SU-DHL-6 (cell line): ENCODE measurements at regions not wholly inside any gene's neighbourhood (a gene's known extent, or its start where the extent isn't known, plus 50 kb on each side); places are given as distances from the start of the nearest gene placed in this dataset.
"Not testable (repeated sequence)": the region's sequence is repeated elsewhere in the genome, so short reads cannot be mapped to it uniquely, and the experiment has no call there.

ENCODE experiments used
- H2AFZ ChIP-seq: fragments of 200-600 bp; sonication (generic); 2 replicates; pipeline ENCODE4 v1.6.1; 2014; ENCODE audit warnings: low read depth, mild to moderate bottlenecking, moderate library complexity, mixed read lengths, antibody characterized with exemption, low read length; ENCODE audit not compliant: severe bottlenecking
- H3F3A ChIP-seq: fragments of 200-600 bp; shearing (Covaris generic); 2 replicates; pipeline ENCODE4 v1.6.0; 2016; ENCODE audit warnings: antibody characterized with exemption, mild to moderate bottlenecking; ENCODE audit not compliant: insufficient read depth
- H3K27ac ChIP-seq: fragments of 200-600 bp; sonication (generic); 2 replicates; pipeline ENCODE4 v1.5.1; 2016; ENCODE audit warnings: low read depth, mild to moderate bottlenecking, low read length, moderate library complexity, mixed read lengths
- H3K27me3 ChIP-seq: fragments of 200-600 bp; sonication (generic), shearing (Covaris generic); 2 replicates; pipeline ENCODE4 v1.6.0; 2014; ENCODE audit warnings: mild to moderate bottlenecking, low read length
- H3K36me3 ChIP-seq: fragments of 200-600 bp; sonication (generic); 2 replicates; pipeline ENCODE4 v1.6.1; 2014; ENCODE audit warnings: mild to moderate bottlenecking, low read length, mixed read lengths
- H3K4me2 ChIP-seq: fragments of 300-600, 200-600 bp; shearing (Covaris generic), sonication (generic); 2 replicates; pipeline ENCODE4 v1.6.0; 2014; ENCODE audit warnings: low read length, low read depth, mild to moderate bottlenecking; ENCODE audit not compliant: poor library complexity, severe bottlenecking
- H3K4me3 ChIP-seq: fragments of 200-600 bp; sonication (generic); 2 replicates; pipeline ENCODE4 v1.5.1; 2014; ENCODE audit warnings: antibody characterized with exemption, low read length, mild to moderate bottlenecking, mixed read lengths; ENCODE audit not compliant: insufficient read depth, poor library complexity, severe bottlenecking
- H3K79me2 ChIP-seq: fragments of 200-600 bp; sonication (generic); 2 replicates; pipeline ENCODE4 v1.6.1; 2014; ENCODE audit warnings: mild to moderate bottlenecking, low read length, moderate library complexity; ENCODE audit not compliant: insufficient read depth
- H3K9ac ChIP-seq: fragments of 200-600 bp; sonication (generic); 2 replicates; pipeline ENCODE4 v1.7.0; 2014; ENCODE audit warnings: mild to moderate bottlenecking, low read length
- H3K9me2 ChIP-seq: fragments of 200-600 bp; sonication (generic); replicated peaks from 2 replicates; pipeline ENCODE4 v1.6.1; 2014; ENCODE audit warnings: low read length; ENCODE audit not compliant: insufficient read depth
- H3K9me3 ChIP-seq: fragments of 200-600 bp; sonication (generic); 2 replicates; pipeline ENCODE4 v1.6.1; 2014; ENCODE audit warnings: low read length, mixed read lengths; ENCODE audit not compliant: insufficient read depth
- H4K20me1 ChIP-seq: fragments of 200-600 bp; sonication (generic); 2 replicates; pipeline ENCODE4 v1.6.1; 2014; ENCODE audit warnings: low read depth, mild to moderate bottlenecking, antibody characterized with exemption, low read length, moderate library complexity, mixed read lengths
- CTCF ChIP-seq: fragments of 200-600 bp; sonication (generic); IDR thresholded peaks from one replicate; pipeline ENCODE4 v1.5.1; 2017; ENCODE audit warnings: antibody characterized with exemption, mild to moderate bottlenecking, low read length, moderate library complexity; ENCODE audit not compliant: insufficient read depth, poor library complexity, severe bottlenecking
- EZH2phosphoT487 ChIP-seq: fragments of 200-600 bp; sonication (generic), shearing (Covaris generic); conservative IDR thresholded peaks from 2 replicates; pipeline ENCODE4 v1.6.1; 2018; ENCODE audit warnings: mild to moderate bottlenecking, antibody characterized with exemption, low read length, moderate library complexity, mixed read lengths

DNA sequence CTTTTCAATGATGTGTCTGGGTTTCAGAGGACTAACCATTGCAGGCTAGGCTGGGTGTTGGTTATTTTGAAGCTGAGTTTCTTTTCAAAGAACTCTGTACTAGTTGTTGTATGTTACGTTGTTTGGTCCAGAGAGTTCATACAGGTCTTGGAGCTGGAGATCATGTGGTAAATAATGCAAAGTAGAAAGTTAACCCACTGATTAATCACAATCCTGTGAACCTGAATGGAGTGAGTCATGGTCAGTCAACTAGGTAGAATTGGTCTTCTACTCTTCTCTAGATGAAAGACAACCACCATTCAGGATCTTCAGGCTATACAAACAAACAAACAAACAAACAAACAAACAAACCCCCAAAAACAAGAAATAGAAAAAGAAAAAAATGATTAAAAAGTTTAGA, 388.9 kb upstream of the ACTBL2 start:
- H3K9me2 ChIP-seq = no peaks in the 10 kb centered on the region
- H3K4me2 ChIP-seq = no peak overlapping the region
- H4K20me1 ChIP-seq = no peaks in the 10 kb centered on the region
- H3K27me3 ChIP-seq = no peaks in the 10 kb centered on the region
- no peaks in the 10 kb centered on the region for H3K9me3 ChIP-seq
- H2AFZ ChIP-seq = no peak overlapping the region
- TF ChIP-seq CTCF (no peak), EZH2phosphoT487 (no peak)
- no peak overlapping the region for H3K4me3 ChIP-seq
- no peak overlapping the region for H3K27ac ChIP-seq
- H3K79me2 ChIP-seq = no peaks in the 10 kb centered on the region
- no peaks in the 10 kb centered on the region for H3K36me3 ChIP-seq
- H3F3A ChIP-seq = no peaks in the 10 kb centered on the region
- H3K9ac ChIP-seq = no peak overlapping the region

- H3K4me2 ChIP-seq, H3K36me3 ChIP-seq, H3K27ac ChIP-seq, H3K4me3 ChIP-seq, H3F3A ChIP-seq, H4K20me1 ChIP-seq, H3K9me2 ChIP-seq, H3K27me3 ChIP-seq, H3K9ac ChIP-seq, H3K79me2 ChIP-seq, H3K9me3 ChIP-seq, H2AFZ ChIP-seq: not testable (repeated sequence)
These were observed 387.7 kb upstream of the ACTBL2 start for GRCh38 chr5:57870267-57870666.

DNA sequence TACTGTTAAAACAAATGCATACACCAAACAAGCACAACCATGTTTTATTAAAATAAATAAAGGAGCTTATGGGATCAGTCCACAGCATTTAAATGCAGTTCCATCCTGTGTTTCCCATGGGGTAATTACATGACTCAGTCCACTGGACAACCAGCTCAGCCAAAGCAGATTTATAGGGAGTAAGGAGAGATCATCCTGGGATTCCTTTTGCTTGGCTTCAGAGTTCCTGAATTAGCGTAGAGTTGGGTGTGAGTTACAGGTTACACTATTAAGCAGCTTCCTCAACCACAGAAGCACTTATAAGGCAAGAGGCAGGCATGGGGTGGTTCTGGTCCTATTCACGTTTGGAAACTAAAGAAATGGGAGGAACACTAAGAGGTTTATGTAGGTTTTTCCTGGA, 381.1 kb upstream of the ACTBL2 start:
- Histone ChIP-seq H3K4me3 (no peak overlapping the region), H2AFZ (no peak overlapping the region), H3K27ac (no peak overlapping the region), H3K9me3 (no peaks in the 10 kb centered on the region), H4K20me1 (no peaks in the 10 kb centered on the region), H3K79me2 (no peaks in the 10 kb centered on the region), H3K36me3 (no peaks in the 10 kb centered on the region), H3K4me2 (no peak overlapping the region), H3K9me2 (no peaks in the 10 kb centered on the region), H3F3A (no peaks in the 10 kb centered on the region), H3K9ac (no peak overlapping the region), H3K27me3 (no peaks in the 10 kb centered on the region)
- TF ChIP-seq CTCF = no peak
- TF ChIP-seq EZH2phosphoT487 = no peak

DNA sequence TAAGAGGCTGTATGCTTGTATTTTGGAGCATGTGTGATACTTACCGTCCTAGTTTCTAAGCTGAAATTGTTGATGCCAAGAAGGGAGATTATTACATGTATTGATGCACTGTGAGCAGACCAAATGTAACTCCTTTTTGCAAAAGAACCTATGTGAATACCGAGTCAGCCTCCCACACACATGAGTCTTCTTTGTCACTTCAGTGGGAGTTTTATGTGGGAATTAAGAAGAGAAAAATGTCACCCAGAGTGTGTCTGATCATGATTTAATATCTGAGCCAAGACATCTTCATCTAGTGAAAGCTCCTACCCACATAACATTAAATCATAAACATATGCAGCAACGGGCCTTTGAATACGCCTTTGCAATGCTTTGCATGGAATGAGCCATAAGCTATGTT, 380.3 kb upstream of the ACTBL2 start:
- no peak overlapping the region for H2AFZ ChIP-seq
- no peaks in the 10 kb centered on the region for H3K36me3 ChIP-seq
- no peak overlapping the region for H3K9ac ChIP-seq
- H3F3A ChIP-seq = no peaks in the 10 kb centered on the region
- H3K9me3 ChIP-seq = no peaks in the 10 kb centered on the region
- no peaks in the 10 kb centered on the region for H3K9me2 ChIP-seq
- H4K20me1 ChIP-seq = no peaks in the 10 kb centered on the region
- H3K27ac ChIP-seq = no peak overlapping the region
- H3K79me2 ChIP-seq = no peaks in the 10 kb centered on the region
- no peaks in the 10 kb centered on the region for H3K27me3 ChIP-seq
- H3K4me2 ChIP-seq = no peak overlapping the region
- TF ChIP-seq EZH2phosphoT487 (no peak), CTCF (no peak)
- H3K4me3 ChIP-seq = no peak overlapping the region
